ENCODE measurements at regions not wholly inside any gene's neighbourhood (a gene's known extent, or its start where the extent isn't known, plus 50 kb on each side); places are given as distances from the start of the nearest gene placed in this dataset.

GRCh38 chr6:137968901-137969300 is 101.8 kb downstream of the TNFAIP3 start:
- no peaks in the 10 kb centered on the region for H3K27me3 ChIP-seq (ENCODE audit: insufficient read depth, low read length)
- no peaks in the 10 kb centered on the region for H3K9me3 ChIP-seq (ENCODE audit: control insufficient read depth in 1 of 2, low read length in 2 of 2)
- Mint-ChIP-seq H3K9me3 (no peaks in the 10 kb centered on the region), H3K27ac (peak overlapping the region; percentile 8 to 83 (median 74)), H3K36me3 (no peaks in the 10 kb centered on the region), H3K27me3 (no peaks in the 10 kb centered on the region), H3K4me3 (peak overlapping the region in 6 of 8 donors; percentile 7 to 46 (median 12)), H3K4me1 (peaks cover 24 to 43% (median 36%) of the 10 kb centered on the region in 4 donors)
- intact Hi-C loops (cut with micrococcal nuclease), result no loop called here
- ChIA-PET POLR2A (ENCODE audit: partially characterized antibody) (interaction anchor here (0.8 kb wide), 1 partner anchor 261 kb away, joined by 4 read pairs; no protein-coding TSS in a partner anchor), CTCF (ENCODE audit: partially characterized antibody) (interaction anchor here (1.0 to 3.7 kb wide), 4 partner anchors 24 to 379 kb away, joined by 3 to 12 read pairs (median 4); no protein-coding TSS in a partner anchor)
- DNase-seq, result no peak
- H3K4me3 ChIP-seq (ENCODE audit: low read length in 2 of 2), result no peak overlapping the region
- no peak overlapping the region for H3K27ac ChIP-seq (ENCODE audit: low read depth, low read length)
- H3K36me3 ChIP-seq (ENCODE audit: insufficient read depth, low read length), result no peaks in the 10 kb centered on the region
- peaks cover 29% of the 10 kb centered on the region for H3K4me1 ChIP-seq (ENCODE audit: insufficient read depth, low read length)

- H3K4me1 ChIP-seq (ENCODE audit: insufficient read depth, low read length), result peaks cover 39% of the 10 kb centered on the region
- peak overlapping the region in 1 of 8 donors; percentile 7 for H3K4me3 Mint-ChIP-seq
Measured at GRCh38 chr6:137969874-137970273, 102.8 kb downstream of the TNFAIP3 start.

GRCh38 chr6:137970368-137970767 is 103.3 kb downstream of the TNFAIP3 start:
- H3K4me3 ChIP-seq (ENCODE audit: low read length in 2 of 2), result no peak overlapping the region
- Mint-ChIP-seq H3K27ac (peak overlapping the region in 1 of 7 donors; percentile 35), H3K27me3 (no peaks in the 10 kb centered on the region), H3K4me3 (peak overlapping the region in 2 of 8 donors; percentile 7 to 20), H3K36me3 (no peaks in the 10 kb centered on the region), H3K4me1 (peaks cover 35 to 57% (median 42%) of the 10 kb centered on the region in 4 donors), H3K9me3 (no peaks in the 10 kb centered on the region)
- H3K4me1 ChIP-seq (ENCODE audit: insufficient read depth, low read length), result peaks cover 44% of the 10 kb centered on the region
- H3K27me3 ChIP-seq (ENCODE audit: insufficient read depth, low read length), result no peaks in the 10 kb centered on the region
- no peak for DNase-seq
- ChIA-PET CTCF (ENCODE audit: partially characterized antibody) (interaction anchor here (2.0 kb wide), 1 partner anchor 26 kb away, joined by 11 read pairs; no protein-coding TSS in a partner anchor), POLR2A (ENCODE audit: partially characterized antibody) (no interaction called here)
- no peaks in the 10 kb centered on the region for H3K9me3 ChIP-seq (ENCODE audit: control insufficient read depth in 1 of 2, low read length in 2 of 2)
- H3K27ac ChIP-seq (ENCODE audit: low read depth, low read length), result no peak overlapping the region
- intact Hi-C loops (cut with micrococcal nuclease), result no loop called here
- H3K36me3 ChIP-seq (ENCODE audit: insufficient read depth, low read length), result no peaks in the 10 kb centered on the region

More at GRCh38 chr6:137969874-137970273, 102.8 kb downstream of the TNFAIP3 start:
- ChIA-PET CTCF (ENCODE audit: partially characterized antibody) (interaction anchor here (1.3 kb wide), 1 partner anchor 170 kb away, joined by 4 read pairs; no protein-coding TSS in a partner anchor), POLR2A (ENCODE audit: partially characterized antibody) (no interaction called here)
- intact Hi-C loops (cut with micrococcal nuclease), result no loop called here
- Histone ChIP-seq H3K9me3 (ENCODE audit: control insufficient read depth in 1 of 2, low read length in 2 of 2) (no peaks in the 10 kb centered on the region), H3K4me3 (ENCODE audit: low read length in 2 of 2) (no peak overlapping the region), H3K36me3 (ENCODE audit: insufficient read depth, low read length) (no peaks in the 10 kb centered on the region), H3K27me3 (ENCODE audit: insufficient read depth, low read length) (no peaks in the 10 kb centered on the region), H3K27ac (ENCODE audit: low read depth, low read length) (no peak overlapping the region)
- Mint-ChIP-seq H3K9me3 (no peaks in the 10 kb centered on the region), H3K36me3 (no peaks in the 10 kb centered on the region), H3K27me3 (no peaks in the 10 kb centered on the region), H3K27ac (peak overlapping the region in 2 of 7 donors; percentile 13 to 24), H3K4me1 (peaks cover 30 to 52% (median 37%) of the 10 kb centered on the region in 4 donors)
- no peak for DNase-seq

DNA sequence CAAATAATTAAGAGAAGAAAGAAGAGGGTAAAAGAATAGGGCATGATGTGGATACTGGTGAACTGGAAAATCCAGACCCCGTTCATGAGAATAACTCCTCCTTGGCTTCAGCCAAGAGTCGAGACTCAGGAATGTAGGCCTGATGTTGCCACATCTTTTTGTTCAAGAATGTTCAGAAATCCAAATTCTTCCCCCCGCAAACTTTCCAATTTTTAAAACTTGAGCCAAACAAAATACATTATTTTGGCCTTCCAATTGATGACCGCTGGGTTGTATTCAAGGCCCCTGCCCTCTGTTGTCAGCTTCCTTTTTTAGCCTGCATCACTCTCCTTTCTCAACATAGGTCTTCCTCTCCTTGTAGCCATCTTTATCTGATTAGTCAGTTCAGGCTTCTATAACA is 106.1 kb downstream of the TNFAIP3 start:
- Histone ChIP-seq H3K27me3 (ENCODE audit: insufficient read depth, low read length) (no peaks in the 10 kb centered on the region), H3K27ac (ENCODE audit: low read depth, low read length) (no peak overlapping the region), H3K9me3 (ENCODE audit: control insufficient read depth in 1 of 2, low read length in 2 of 2) (no peaks in the 10 kb centered on the region), H3K4me1 (ENCODE audit: insufficient read depth, low read length) (peaks cover 56% of the 10 kb centered on the region), H3K36me3 (ENCODE audit: insufficient read depth, low read length) (no peaks in the 10 kb centered on the region), H3K4me3 (ENCODE audit: low read length in 2 of 2) (no peak overlapping the region)
- POLR2A ChIA-PET (ENCODE audit: partially characterized antibody), result no interaction called here
- Mint-ChIP-seq H3K27me3 (no peaks in the 10 kb centered on the region), H3K27ac (peak overlapping the region in 3 of 7 donors; percentile 4 to 39 (median 25)), H3K36me3 (no peaks in the 10 kb centered on the region), H3K4me3 (no peak overlapping the region), H3K9me3 (no peaks in the 10 kb centered on the region), H3K4me1 (peaks cover 46 to 72% (median 50%) of the 10 kb centered on the region in 4 donors)
- CTCF ChIA-PET (ENCODE audit: partially characterized antibody), result no interaction called here
- no peak for DNase-seq
- intact Hi-C loops (cut with micrococcal nuclease), result no loop called here

- Mint-ChIP-seq H3K36me3 (no peaks in the 10 kb centered on the region), H3K4me3 (peak overlapping the region; percentile 67 to 93 (median 82)), H3K27me3 (no peaks in the 10 kb centered on the region), H3K9me3 (no peaks in the 10 kb centered on the region), H3K27ac (peak overlapping the region; percentile 87 to 99 (median 97)), H3K4me1 (peaks cover 30 to 57% (median 34%) of the 10 kb centered on the region in 4 donors)
- ChIA-PET CTCF (ENCODE audit: partially characterized antibody) (interaction anchor here (0.9 to 3.6 kb wide), 26 partner anchors 9 to 634 kb away, joined by 3 to 37 read pairs (median 6); partner anchors contain the start of gene TNFAIP3), POLR2A (ENCODE audit: partially characterized antibody) (interaction anchor here (0.7 to 2.7 kb wide), 11 partner anchors 31 to 1435 kb away, joined by 3 to 20 read pairs (median 6); partner anchors contain the start of gene TNFAIP3)
- Histone ChIP-seq H3K4me1 (ENCODE audit: insufficient read depth, low read length) (peaks cover 37% of the 10 kb centered on the region), H3K36me3 (ENCODE audit: insufficient read depth, low read length) (no peaks in the 10 kb centered on the region), H3K27me3 (ENCODE audit: insufficient read depth, low read length) (no peaks in the 10 kb centered on the region), H3K27ac (ENCODE audit: low read depth, low read length) (peak overlapping the region; percentile 57), H3K4me3 (ENCODE audit: low read length in 2 of 2) (no peak overlapping the region), H3K9me3 (ENCODE audit: control insufficient read depth in 1 of 2, low read length in 2 of 2) (no peaks in the 10 kb centered on the region)
- peak; percentile 62 to 71 (median 67) for DNase-seq
- intact Hi-C loops (cut with micrococcal nuclease), result loop anchor here (1.0 to 2.0 kb wide), 6 partner anchors 30 to 335 kb away; partner anchors contain the start of gene TNFAIP3
Measured at GRCh38 chr6:137975188-137975940, 108.3 kb downstream of the TNFAIP3 start.

DNA sequence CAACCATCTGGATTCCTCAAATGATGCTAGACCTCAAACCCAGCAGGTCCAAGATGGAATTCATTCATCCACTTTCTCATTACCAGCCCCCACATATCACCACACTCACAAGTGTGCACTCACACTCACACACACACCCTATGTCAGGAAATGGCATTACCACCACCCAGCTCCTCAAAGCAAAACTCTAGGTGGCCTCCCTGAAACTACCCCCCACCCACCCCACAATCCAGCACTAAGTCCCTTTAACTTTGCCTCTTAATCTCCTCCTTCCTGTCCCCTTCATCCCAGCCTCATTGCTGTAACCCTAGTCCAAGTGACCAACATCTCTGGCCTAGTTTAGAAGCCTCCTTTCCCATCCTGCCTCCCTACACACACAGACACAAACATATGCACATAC is 109.4 kb downstream of the TNFAIP3 start:
- intact Hi-C loops (cut with micrococcal nuclease), result no loop called here
- Mint-ChIP-seq H3K36me3 (no peaks in the 10 kb centered on the region), H3K27ac (peak overlapping the region; percentile 82 to 97 (median 95)), H3K9me3 (no peaks in the 10 kb centered on the region), H3K4me3 (peak overlapping the region in 6 of 8 donors; percentile 26 to 73 (median 50)), H3K27me3 (no peaks in the 10 kb centered on the region), H3K4me1 (peaks cover 26 to 49% (median 31%) of the 10 kb centered on the region in 4 donors)
- no peaks in the 10 kb centered on the region for H3K36me3 ChIP-seq (ENCODE audit: insufficient read depth, low read length)
- no peak for DNase-seq
- H3K27ac ChIP-seq (ENCODE audit: low read depth, low read length), result peak overlapping the region; percentile 57
- H3K4me3 ChIP-seq (ENCODE audit: low read length in 2 of 2), result no peak overlapping the region
- POLR2A ChIA-PET (ENCODE audit: partially characterized antibody), result interaction anchor here (0.8 to 2.7 kb wide), 7 partner anchors 106 to 1436 kb away, joined by 3 to 20 read pairs (median 10); partner anchors contain the start of gene TNFAIP3
- no peaks in the 10 kb centered on the region for H3K9me3 ChIP-seq (ENCODE audit: control insufficient read depth in 1 of 2, low read length in 2 of 2)
- CTCF ChIA-PET (ENCODE audit: partially characterized antibody), result interaction anchor here (0.9 to 3.6 kb wide), 15 partner anchors 10 to 635 kb away, joined by 3 to 37 read pairs (median 8); partner anchors contain the start of gene TNFAIP3
- H3K4me1 ChIP-seq (ENCODE audit: insufficient read depth, low read length), result peaks cover 33% of the 10 kb centered on the region
- H3K27me3 ChIP-seq (ENCODE audit: insufficient read depth, low read length), result no peaks in the 10 kb centered on the region

DNA sequence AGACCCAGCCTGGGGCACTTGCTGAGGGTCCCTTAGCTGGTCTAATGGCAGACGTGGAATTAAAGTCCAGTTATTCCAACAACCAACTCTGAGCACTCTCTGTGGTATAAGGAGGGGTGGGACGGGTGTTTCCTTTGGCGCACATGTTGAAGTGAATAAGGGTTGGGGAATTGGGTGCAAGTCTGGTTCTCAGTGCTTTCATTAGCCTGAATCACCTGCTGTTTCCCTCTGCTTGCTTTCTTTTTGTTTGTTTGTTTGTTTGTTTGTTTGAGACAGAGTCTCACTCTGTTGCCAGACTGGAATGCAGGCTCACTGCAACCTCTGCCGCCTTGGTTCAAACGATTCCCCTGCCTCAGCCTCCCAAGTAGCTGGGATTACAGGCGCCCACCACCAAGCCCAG is 110.1 kb downstream of the TNFAIP3 start:
- ChIA-PET POLR2A (ENCODE audit: partially characterized antibody) (interaction anchor here (2.3 kb wide), 1 partner anchor 177 kb away, joined by 10 read pairs; no protein-coding TSS in a partner anchor), CTCF (ENCODE audit: partially characterized antibody) (interaction anchor here (1.1 to 3.6 kb wide), 5 partner anchors 32 to 273 kb away, joined by 3 to 37 read pairs (median 21); no protein-coding TSS in a partner anchor)
- H3K27ac ChIP-seq (ENCODE audit: low read depth, low read length), result no peak overlapping the region
- no peaks in the 10 kb centered on the region for H3K36me3 Mint-ChIP-seq
- H3K27ac Mint-ChIP-seq, result peak overlapping the region in 5 of 7 donors; percentile 87 to 97 (median 95)
- H3K27me3 ChIP-seq (ENCODE audit: insufficient read depth, low read length), result no peaks in the 10 kb centered on the region
- no peaks in the 10 kb centered on the region for H3K27me3 Mint-ChIP-seq
- H3K9me3 Mint-ChIP-seq, result no peaks in the 10 kb centered on the region
- H3K4me3 ChIP-seq (ENCODE audit: low read length in 2 of 2), result no peak overlapping the region
- peaks cover 26 to 45% (median 31%) of the 10 kb centered on the region in 4 donors for H3K4me1 Mint-ChIP-seq
- H3K36me3 ChIP-seq (ENCODE audit: insufficient read depth, low read length), result no peaks in the 10 kb centered on the region
- H3K4me1 ChIP-seq (ENCODE audit: insufficient read depth, low read length), result peaks cover 37% of the 10 kb centered on the region
- no peak for DNase-seq
- no peaks in the 10 kb centered on the region for H3K9me3 ChIP-seq (ENCODE audit: control insufficient read depth in 1 of 2, low read length in 2 of 2)
- H3K4me3 Mint-ChIP-seq, result no peak overlapping the region
- intact Hi-C loops (cut with micrococcal nuclease), result no loop called here
